ENCODE measurements at regions not wholly inside any gene's neighbourhood (a gene's known extent, or its start where the extent isn't known, plus 50 kb on each side); places are given as distances from the start of the nearest gene placed in this dataset.

DNA sequence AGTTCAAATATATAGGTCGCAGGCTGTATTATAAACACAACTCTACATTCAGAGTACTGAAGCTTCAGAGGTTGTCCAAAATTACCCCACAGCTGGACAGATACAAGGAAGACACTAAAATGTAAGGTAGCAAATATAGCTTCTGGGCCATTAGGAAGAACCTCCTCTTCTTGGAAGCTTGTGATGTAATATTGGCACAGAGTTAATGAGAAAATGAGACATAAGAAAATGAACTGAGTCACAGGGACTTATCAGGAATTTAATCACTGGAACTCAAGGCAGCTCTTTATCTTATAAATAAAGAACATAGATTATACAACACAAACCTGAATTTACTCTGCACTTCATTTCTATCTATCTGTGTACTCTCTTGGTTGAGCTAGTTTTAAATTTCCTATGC, 344.7 kb downstream of the PCDH10 start:
- TF ChIP-seq, protein P1, sequence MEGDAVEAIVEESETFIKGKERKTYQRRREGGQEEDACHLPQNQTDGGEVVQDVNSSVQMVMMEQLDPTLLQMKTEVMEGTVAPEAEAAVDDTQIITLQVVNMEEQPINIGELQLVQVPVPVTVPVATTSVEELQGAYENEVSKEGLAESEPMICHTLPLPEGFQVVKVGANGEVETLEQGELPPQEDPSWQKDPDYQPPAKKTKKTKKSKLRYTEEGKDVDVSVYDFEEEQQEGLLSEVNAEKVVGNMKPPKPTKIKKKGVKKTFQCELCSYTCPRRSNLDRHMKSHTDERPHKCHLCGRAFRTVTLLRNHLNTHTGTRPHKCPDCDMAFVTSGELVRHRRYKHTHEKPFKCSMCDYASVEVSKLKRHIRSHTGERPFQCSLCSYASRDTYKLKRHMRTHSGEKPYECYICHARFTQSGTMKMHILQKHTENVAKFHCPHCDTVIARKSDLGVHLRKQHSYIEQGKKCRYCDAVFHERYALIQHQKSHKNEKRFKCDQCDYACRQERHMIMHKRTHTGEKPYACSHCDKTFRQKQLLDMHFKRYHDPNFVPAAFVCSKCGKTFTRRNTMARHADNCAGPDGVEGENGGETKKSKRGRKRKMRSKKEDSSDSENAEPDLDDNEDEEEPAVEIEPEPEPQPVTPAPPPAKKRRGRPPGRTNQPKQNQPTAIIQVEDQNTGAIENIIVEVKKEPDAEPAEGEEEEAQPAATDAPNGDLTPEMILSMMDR (IDR thresholded peaks at IDR 0.05) = no peak
- Histone ChIP-seq H3K27me3 (no peaks in the 10 kb centered on the region), H3K4me3 (no peak overlapping the region), H3K27ac (no peak overlapping the region), H3K4me1 (no peaks in the 10 kb centered on the region), H3K9me3 (peaks cover 0 to 4% (median 0%) of the 10 kb centered on the region in 11 donors), H3K36me3 (no peaks in the 10 kb centered on the region)
- 84 to 90% methylated on average over 1 of the region's 1 CpG for WGBS, 2 donors
- no peak for DNase-seq
- ATAC-seq = no peak
- intact Hi-C loops (cut with DNase I) = no loop called here

DNA sequence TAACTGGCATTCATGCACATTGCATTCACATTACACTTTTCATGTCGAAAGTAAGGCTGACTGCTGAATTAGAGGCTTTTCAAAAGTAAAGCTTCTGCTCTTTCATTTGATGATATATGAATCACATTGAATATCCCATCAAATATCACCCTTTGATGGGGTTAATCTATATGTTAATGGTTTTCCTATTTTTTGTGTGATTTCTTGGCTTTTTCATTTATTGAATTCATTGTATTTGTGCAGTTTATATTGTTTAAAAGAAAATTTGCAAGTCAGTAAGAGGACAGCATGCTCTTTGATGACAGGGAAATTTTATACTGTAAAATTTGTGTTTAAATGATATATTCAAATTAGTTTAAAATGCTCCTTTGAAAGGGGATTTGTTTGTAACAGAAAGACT, 344.1 kb downstream of the PCDH10 start:
- peaks cover 0 to 4% (median 0%) of the 10 kb centered on the region in 11 donors for H3K9me3 ChIP-seq
- H3K4me3 ChIP-seq = no peak overlapping the region
- DNase-seq = no peak
- ATAC-seq = no peak
- intact Hi-C loops (cut with DNase I) = no loop called here
- TF ChIP-seq, protein P1 (IDR thresholded peaks at IDR 0.05) = no peak
- no peaks in the 10 kb centered on the region for H3K27me3 ChIP-seq
- H3K27ac ChIP-seq = no peak overlapping the region
- no peaks in the 10 kb centered on the region for H3K36me3 ChIP-seq
- no peaks in the 10 kb centered on the region for H3K4me1 ChIP-seq
- 79 to 81% methylated on average over 1 of the region's 1 CpG for WGBS, 2 donors

- DNase-seq (no peak), ATAC-seq (no peak)
- peaks cover 0 to 3% (median 0%) of the 10 kb centered on the region in 11 donors for H3K9me3 ChIP-seq
- no peaks in the 10 kb centered on the region for H3K27me3 ChIP-seq
- H3K36me3 ChIP-seq = no peaks in the 10 kb centered on the region
- 53 to 58% methylated on average over 2 of the region's 2 CpGs for WGBS, 2 donors
- no peak overlapping the region for H3K4me3 ChIP-seq
- TF ChIP-seq, protein P1 (IDR thresholded peaks at IDR 0.05) = no peak
- no peaks in the 10 kb centered on the region for H3K4me1 ChIP-seq
- intact Hi-C loops (cut with DNase I) = no loop called here
- H3K27ac ChIP-seq = no peak overlapping the region
These were observed 335.2 kb downstream of the PCDH10 start for GRCh38 chr4:133484287-133484686.

DNA sequence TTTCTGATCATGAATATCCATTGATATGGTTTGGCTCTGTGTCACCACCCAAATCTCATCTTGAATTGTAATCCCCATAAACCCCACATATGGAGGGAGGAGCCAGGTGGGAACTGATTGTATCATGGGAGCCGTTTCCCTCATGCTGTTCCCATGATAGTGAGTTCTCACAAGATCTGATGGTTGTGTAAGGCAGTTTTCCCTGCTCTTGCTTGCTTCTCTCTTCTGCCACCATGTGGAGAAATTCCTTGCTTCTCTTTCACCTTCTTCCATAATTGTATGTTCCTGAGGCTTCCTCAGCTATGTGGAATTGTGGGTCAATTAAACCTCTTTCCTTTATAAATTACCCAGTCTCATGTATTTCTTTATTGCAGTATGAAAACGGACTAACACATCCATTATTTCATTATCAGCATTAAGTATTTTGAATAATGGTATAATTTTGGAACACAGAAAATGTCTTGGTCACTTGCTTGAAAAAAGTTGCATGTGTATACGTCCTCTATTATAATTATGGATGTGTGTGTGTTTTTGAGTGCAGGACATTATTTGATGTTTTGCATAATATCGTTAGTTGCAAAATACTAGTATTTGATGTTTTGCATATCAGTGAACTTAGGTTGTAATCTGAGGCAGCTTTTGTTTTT, 334.6 kb downstream of the PCDH10 start:
- H3K27ac ChIP-seq = no peak overlapping the region
- ATAC-seq = no peak
- DNase-seq = no peak
- 59 to 62% methylated on average over 4 of the region's 4 CpGs for WGBS, 2 donors
- TF ChIP-seq, protein P1 (IDR thresholded peaks at IDR 0.05) = peak in 5 of 9 donors; percentile 6 to 20 (median 17)
- peaks cover 0 to 3% (median 0%) of the 10 kb centered on the region in 11 donors for H3K9me3 ChIP-seq
- no peak overlapping the region for H3K4me3 ChIP-seq
- H3K4me1 ChIP-seq = no peaks in the 10 kb centered on the region
- intact Hi-C loops (cut with DNase I) = no loop called here
- no peaks in the 10 kb centered on the region for H3K36me3 ChIP-seq
- H3K27me3 ChIP-seq = no peaks in the 10 kb centered on the region
